MG63 (cell line): ENCODE measurements at regions not wholly inside any gene's neighbourhood (a gene's known extent, or its start where the extent isn't known, plus 50 kb on each side); places are given as distances from the start of the nearest gene placed in this dataset.
A peak's percentile ranks its signal among the peaks of the same experiment; 100 is the strongest.

Source experiments
- DNase-seq: peaks from one replicate; pipeline ENCODE4 v3.0.0-alpha.2; 2020
- H3K27me3 ChIP-seq: fragments of 250-450 bp; sonication (Bioruptor Pico); 2 replicates; pipeline ENCODE4 v1.5.1; 2020; ENCODE audit warnings: mild to moderate bottlenecking, moderate library complexity
- H3K36me3 ChIP-seq: fragments of 250-450 bp; sonication (Bioruptor Pico); 2 replicates; pipeline ENCODE4 v1.5.1; 2020; ENCODE audit warnings: mild to moderate bottlenecking, moderate library complexity
- H3K4me3 ChIP-seq: fragments of 250-450 bp; sonication (Bioruptor Pico); 2 replicates; pipeline ENCODE4 v1.5.1; 2020; ENCODE audit warnings: mild to moderate bottlenecking, moderate library complexity
- H3K9me3 ChIP-seq: fragments of 250-450 bp; sonication (Bioruptor Pico); 2 replicates; pipeline ENCODE4 v1.5.1; 2020; ENCODE audit warnings: mild to moderate bottlenecking, moderate library complexity

- DNase-seq = no peak
- H3K4me3 ChIP-seq = no peak overlapping the region
- no peaks in the 10 kb centered on the region for H3K36me3 ChIP-seq
- H3K27me3 ChIP-seq = no peaks in the 10 kb centered on the region
- no peaks in the 10 kb centered on the region for H3K9me3 ChIP-seq
Measured at GRCh38 chr1:22376976-22377375, 74.7 kb upstream of the ZBTB40 start.

GRCh38 chr1:22379566-22379965 is 72.1 kb upstream of the ZBTB40 start:
- Histone ChIP-seq H3K9me3 (no peaks in the 10 kb centered on the region), H3K4me3 (no peak overlapping the region), H3K27me3 (no peaks in the 10 kb centered on the region), H3K36me3 (no peaks in the 10 kb centered on the region)
- no peak for DNase-seq

GRCh38 chr1:22380024-22380785 is 71.4 kb upstream of the ZBTB40 start:
- H3K9me3 ChIP-seq = no peaks in the 10 kb centered on the region
- H3K36me3 ChIP-seq = no peaks in the 10 kb centered on the region
- no peak overlapping the region for H3K4me3 ChIP-seq
- peak; percentile 72 for DNase-seq
- no peaks in the 10 kb centered on the region for H3K27me3 ChIP-seq

- Histone ChIP-seq H3K4me3 (no peak overlapping the region), H3K27me3 (no peaks in the 10 kb centered on the region), H3K36me3 (no peaks in the 10 kb centered on the region), H3K9me3 (no peaks in the 10 kb centered on the region)
- no peak for DNase-seq
Measured at GRCh38 chr1:22383526-22384294, 67.9 kb upstream of the ZBTB40 start.

GRCh38 chr1:22385537-22385936 is 66.1 kb upstream of the ZBTB40 start:
- H3K4me3 ChIP-seq = no peak overlapping the region
- H3K27me3 ChIP-seq = no peaks in the 10 kb centered on the region
- DNase-seq = no peak
- H3K36me3 ChIP-seq = no peaks in the 10 kb centered on the region
- H3K9me3 ChIP-seq = no peaks in the 10 kb centered on the region

- no peak for DNase-seq
- H3K9me3 ChIP-seq = no peaks in the 10 kb centered on the region
- H3K27me3 ChIP-seq = no peaks in the 10 kb centered on the region
- no peak overlapping the region for H3K4me3 ChIP-seq
- no peaks in the 10 kb centered on the region for H3K36me3 ChIP-seq
Measured at GRCh38 chr1:22386774-22387173, 64.9 kb upstream of the ZBTB40 start.

GRCh38 chr1:22387919-22388580 is 63.6 kb upstream of the ZBTB40 start:
- Histone ChIP-seq H3K4me3 (no peak overlapping the region), H3K9me3 (no peaks in the 10 kb centered on the region), H3K27me3 (no peaks in the 10 kb centered on the region), H3K36me3 (no peaks in the 10 kb centered on the region)
- DNase-seq = peak; percentile 31

GRCh38 chr1:22388671-22389450 is 62.8 kb upstream of the ZBTB40 start:
- no peaks in the 10 kb centered on the region for H3K36me3 ChIP-seq
- H3K9me3 ChIP-seq = no peaks in the 10 kb centered on the region
- peak; percentile 71 for DNase-seq
- no peaks in the 10 kb centered on the region for H3K27me3 ChIP-seq
- no peak overlapping the region for H3K4me3 ChIP-seq

GRCh38 chr1:22393587-22393986 is 58.1 kb upstream of the ZBTB40 start:
- DNase-seq = no peak
- Histone ChIP-seq H3K27me3 (no peaks in the 10 kb centered on the region; the same call in 1 of the 2 replicates), H3K36me3 (no peaks in the 10 kb centered on the region), H3K9me3 (no peaks in the 10 kb centered on the region), H3K4me3 (no peak overlapping the region)

- Histone ChIP-seq H3K27me3 (peaks cover 1% of the 10 kb centered on the region), H3K36me3 (no peaks in the 10 kb centered on the region), H3K9me3 (no peaks in the 10 kb centered on the region), H3K4me3 (no peak overlapping the region)
- no peak for DNase-seq
Measured at GRCh38 chr1:22398656-22399420, 52.8 kb upstream of the ZBTB40 start.

GRCh38 chr1:22399421-22400091 is 52.1 kb upstream of the ZBTB40 start:
- Histone ChIP-seq H3K4me3 (no peak overlapping the region), H3K27me3 (peaks cover 5% of the 10 kb centered on the region), H3K9me3 (no peaks in the 10 kb centered on the region), H3K36me3 (no peaks in the 10 kb centered on the region)
- no peak for DNase-seq
